CD4-positive, alpha-beta memory T cell (primary cell): ENCODE measurements at regions not wholly inside any gene's neighbourhood (a gene's known extent, or its start where the extent isn't known, plus 50 kb on each side); places are given as distances from the start of the nearest gene placed in this dataset.
A peak's percentile ranks its signal among the peaks of the same experiment; 100 is the strongest.

Source experiments
- CTCF ChIA-PET: fragments of 350-600 bp; sonication (Branson Sonifier 250); formaldehyde crosslinking; loops from one replicate; lab custom pipeline; 2021; ENCODE audit warnings: inconsistent platforms; ENCODE audit not compliant: partially characterized antibody; lab: Charles Lee
- POLR2A ChIA-PET: fragments of 350-600 bp; sonication (Branson Sonifier 250); formaldehyde crosslinking; loops from one replicate; lab custom pipeline; 2021; ENCODE audit not compliant: partially characterized antibody; lab: Charles Lee
- DNase-seq, 5 donors: peaks; one replicate each; pipeline versions ENCODE4 v3.0.0 to v3.0.0-alpha.2; 2020 to 2022; ENCODE audit warnings: mixed read lengths in 1 of 5
- H3K27ac ChIP-seq: one replicate; pipeline ENCODE4 v1.7.0; 2013; ENCODE audit warnings: low read depth, low read length
- H3K27me3 ChIP-seq: 2 replicates; pipeline ENCODE4 v1.7.0; 2013; ENCODE audit warnings: mild to moderate bottlenecking, low read length, moderate library complexity; ENCODE audit not compliant: insufficient read depth
- H3K36me3 ChIP-seq: 2 replicates; pipeline ENCODE4 v1.7.0; 2013; ENCODE audit warnings: mild to moderate bottlenecking, low read length, moderate library complexity; ENCODE audit not compliant: insufficient read depth
- H3K4me1 ChIP-seq: 2 replicates; pipeline ENCODE4 v1.7.0; 2013; ENCODE audit warnings: mild to moderate bottlenecking, low read length, moderate library complexity; ENCODE audit not compliant: insufficient read depth
- H3K4me3 ChIP-seq, 2 donors: one replicate each; pipeline ENCODE4 v1.7.0; 2013; ENCODE audit warnings: low read length in 2 of 2, mild to moderate bottlenecking in 1 of 2
- H3K9me3 ChIP-seq, 2 donors: one replicate each; pipeline ENCODE4 v1.7.0; 2013; ENCODE audit warnings: low read length in 2 of 2, control low read depth in 1 of 2; ENCODE audit not compliant: control insufficient read depth in 1 of 2
- H3K27ac Mint-ChIP-seq, 7 donors: one replicate each; pipeline ENCODE4 v1.8.0; 2020 to 2021; ENCODE audit warnings: mixed read lengths in 7 of 7, mild to moderate bottlenecking in 6 of 7, inconsistent platforms in 3 of 7, moderate library complexity in 3 of 7
- H3K27me3 Mint-ChIP-seq, 2 donors: one replicate each; pipeline ENCODE4 v1.8.0; 2020 to 2021; ENCODE audit warnings: mixed read lengths in 2 of 2
- H3K36me3 Mint-ChIP-seq, 2 donors: one replicate each; pipeline ENCODE4 v1.8.0; 2020 to 2021; ENCODE audit warnings: mixed read lengths in 2 of 2, inconsistent platforms in 1 of 2, mild to moderate bottlenecking in 1 of 2
- H3K4me1 Mint-ChIP-seq, 4 donors: one replicate each; pipeline ENCODE4 v1.8.0; 2020 to 2021; ENCODE audit warnings: mixed read lengths in 4 of 4, mild to moderate bottlenecking in 1 of 4
- H3K4me3 Mint-ChIP-seq, 8 donors: one replicate each; pipeline ENCODE4 v1.8.0; 2020 to 2021; ENCODE audit warnings: mixed read lengths in 8 of 8, mild to moderate bottlenecking in 7 of 8, moderate library complexity in 6 of 8, inconsistent platforms in 3 of 8
- H3K9me3 Mint-ChIP-seq, 8 donors: one replicate each; pipeline ENCODE4 v1.8.0; 2020 to 2021; ENCODE audit warnings: mixed read lengths in 8 of 8, mild to moderate bottlenecking in 5 of 8, inconsistent platforms in 3 of 8, moderate library complexity in 1 of 8
- intact Hi-C: fragments of 100-400 bp; cut with micrococcal nuclease; formaldehyde crosslinking; loops from one replicate; pipeline ENCODE4 v1.15.1; 2023

DNA sequence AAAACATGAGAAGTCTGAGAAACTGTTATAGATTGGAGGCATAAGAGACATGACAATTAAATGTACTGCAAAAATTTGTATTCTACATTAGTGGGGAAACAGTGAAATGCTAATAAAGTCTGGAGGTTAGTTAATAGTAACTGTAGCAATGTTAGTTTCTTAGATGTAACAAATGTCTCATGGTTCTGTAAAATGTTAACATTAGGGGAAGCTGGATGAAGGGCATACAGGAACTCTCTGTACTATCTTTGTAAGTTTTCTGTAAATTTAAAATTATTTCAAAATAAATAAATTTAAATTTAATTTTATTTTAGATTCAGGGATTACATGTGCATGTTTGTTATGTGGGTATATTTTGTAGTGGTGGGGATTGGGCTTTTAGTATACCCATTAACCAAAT lies 70.0 kb upstream of the IRX6 start:
- no peaks in the 10 kb centered on the region for H3K36me3 ChIP-seq
- H3K27ac ChIP-seq: no peak overlapping the region
- no peaks in the 10 kb centered on the region for H3K36me3 Mint-ChIP-seq
- intact Hi-C loops: no loop called here
- peaks cover 2 to 9% of the 10 kb centered on the region in 2 donors for H3K27me3 Mint-ChIP-seq
- H3K27me3 ChIP-seq: no peaks in the 10 kb centered on the region
- H3K4me3 Mint-ChIP-seq: no peak overlapping the region
- no peak for DNase-seq
- peaks cover 0 to 14% (median 8%) of the 10 kb centered on the region in 8 donors for H3K9me3 Mint-ChIP-seq
- H3K27ac Mint-ChIP-seq: no peak overlapping the region
- H3K4me3 ChIP-seq: no peak overlapping the region
- POLR2A ChIA-PET: no interaction called here
- CTCF ChIA-PET: no interaction called here
- no peaks in the 10 kb centered on the region for H3K9me3 ChIP-seq
- no peaks in the 10 kb centered on the region for H3K4me1 ChIP-seq
- H3K4me1 Mint-ChIP-seq: no peaks in the 10 kb centered on the region

DNA sequence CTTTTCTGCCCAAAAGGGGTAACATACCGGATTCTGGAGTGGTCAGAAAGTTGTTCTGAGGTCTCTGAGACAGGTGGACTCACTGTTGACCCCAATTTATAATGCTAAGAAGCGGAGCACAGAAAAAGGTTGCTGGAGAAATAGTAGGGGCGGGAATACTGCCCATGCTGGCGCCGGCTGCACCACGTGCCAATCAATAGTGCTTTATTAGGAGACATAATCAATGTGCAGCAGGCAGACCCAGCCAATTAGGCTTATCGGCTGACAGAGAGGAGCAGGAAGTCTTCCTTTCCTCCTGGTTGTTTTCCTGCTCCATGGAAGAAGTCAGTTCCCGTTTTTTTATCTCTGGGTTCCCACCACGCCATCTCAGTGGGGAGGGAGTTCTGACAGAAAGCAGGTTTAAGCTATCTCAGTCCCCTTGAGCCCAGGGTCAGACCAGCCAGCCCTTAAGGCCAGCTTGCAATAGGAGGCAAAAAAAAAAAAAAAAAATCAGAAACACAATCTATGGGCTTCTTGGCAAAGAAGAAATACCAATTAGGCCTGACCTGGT lies 68.2 kb upstream of the IRX6 start:
- Histone ChIP-seq H3K27ac (no peak overlapping the region), H3K9me3 (no peaks in the 10 kb centered on the region), H3K27me3 (no peaks in the 10 kb centered on the region), H3K4me3 (no peak overlapping the region), H3K4me1 (no peaks in the 10 kb centered on the region), H3K36me3 (no peaks in the 10 kb centered on the region)
- no peak overlapping the region for H3K4me3 Mint-ChIP-seq
- DNase-seq: no peak
- H3K27ac Mint-ChIP-seq: no peak overlapping the region
- POLR2A ChIA-PET: no interaction called here
- no peaks in the 10 kb centered on the region for H3K4me1 Mint-ChIP-seq
- CTCF ChIA-PET: no interaction called here
- intact Hi-C loops: no loop called here
- peaks cover 0 to 14% (median 8%) of the 10 kb centered on the region in 8 donors for H3K9me3 Mint-ChIP-seq
- H3K36me3 Mint-ChIP-seq: no peaks in the 10 kb centered on the region
- peaks cover 2 to 5% of the 10 kb centered on the region in 2 donors for H3K27me3 Mint-ChIP-seq

DNA sequence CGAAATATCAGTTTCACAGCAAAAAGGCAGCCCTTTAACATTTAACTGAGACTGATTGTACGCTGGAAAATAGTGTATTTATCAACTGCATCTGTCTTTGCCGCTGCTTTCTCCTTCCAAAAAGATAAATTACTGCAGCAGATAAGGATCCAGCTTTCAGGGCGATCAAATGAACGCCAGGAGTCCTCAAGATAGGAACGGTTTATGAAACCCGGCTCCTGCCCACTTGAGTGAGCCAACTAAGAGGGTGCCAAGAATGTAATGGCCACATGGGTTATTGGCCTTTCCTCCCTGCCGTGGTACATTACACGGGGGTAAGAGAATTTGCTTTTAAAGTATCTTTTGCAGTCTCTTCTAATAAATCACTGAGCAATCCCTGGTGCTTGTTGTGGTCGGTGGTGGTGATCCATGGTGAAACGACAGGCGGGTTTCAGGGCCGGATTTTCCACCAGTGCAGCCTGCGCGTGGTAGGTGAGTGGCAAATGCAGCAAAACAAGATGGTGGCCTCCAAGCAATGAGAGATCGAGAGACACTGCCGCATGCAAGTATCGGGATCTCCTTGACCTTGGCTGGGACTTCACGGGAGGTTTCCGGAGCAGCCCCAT lies 67.5 kb upstream of the IRX6 start:
- H3K4me1 Mint-ChIP-seq: no peaks in the 10 kb centered on the region
- peaks cover 2 to 3% of the 10 kb centered on the region in 2 donors for H3K27me3 Mint-ChIP-seq
- intact Hi-C loops: no loop called here
- no peaks in the 10 kb centered on the region for H3K36me3 Mint-ChIP-seq
- CTCF ChIA-PET: no interaction called here
- Histone ChIP-seq H3K27ac (no peak overlapping the region), H3K9me3 (no peaks in the 10 kb centered on the region), H3K36me3 (no peaks in the 10 kb centered on the region), H3K4me1 (no peaks in the 10 kb centered on the region), H3K27me3 (no peaks in the 10 kb centered on the region), H3K4me3 (no peak overlapping the region)
- POLR2A ChIA-PET: no interaction called here
- no peak overlapping the region for H3K27ac Mint-ChIP-seq
- H3K4me3 Mint-ChIP-seq: no peak overlapping the region
- peaks cover 0 to 14% (median 8%) of the 10 kb centered on the region in 8 donors for H3K9me3 Mint-ChIP-seq
- DNase-seq: no peak

DNA sequence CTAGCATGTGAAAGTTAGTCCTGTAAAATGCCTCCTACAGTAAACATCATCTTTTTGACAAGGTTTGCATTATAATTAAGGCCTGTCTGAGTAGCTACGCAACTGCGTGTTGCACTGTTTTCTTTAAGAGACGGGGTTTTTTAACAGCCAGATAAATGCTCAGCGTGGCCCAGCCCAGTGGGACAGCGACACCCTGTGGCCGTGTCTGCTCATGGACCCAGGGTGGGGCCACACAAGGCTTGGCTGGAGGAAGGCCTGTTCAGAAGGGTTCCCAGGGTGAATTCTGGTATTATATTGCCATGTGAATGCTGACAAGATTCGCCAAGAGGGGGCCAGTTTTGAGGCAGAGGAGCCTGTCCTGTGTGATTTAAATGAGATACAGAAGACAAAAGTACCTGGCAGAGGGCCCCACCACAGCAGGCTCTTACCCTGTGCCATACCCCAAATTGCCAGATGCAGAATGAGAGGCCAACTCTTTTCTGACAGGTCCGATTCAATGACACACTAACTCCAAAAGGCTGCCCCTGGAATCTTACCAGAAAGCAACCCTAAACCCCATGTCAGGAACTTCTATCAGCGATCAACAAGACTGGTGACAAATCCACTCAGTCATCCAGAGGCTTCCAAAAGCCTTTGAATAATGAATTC lies 65.9 kb upstream of the IRX6 start:
- ChIA-PET CTCF (interaction anchor here (0.9 to 1.0 kb wide), 2 partner anchors 9 to 1515 kb away, joined by 3 read pairs; no protein-coding TSS in a partner anchor), POLR2A (no interaction called here)
- H3K4me3 Mint-ChIP-seq: no peak overlapping the region
- DNase-seq: peak; percentile 12 to 43 (median 18)
- no peaks in the 10 kb centered on the region for H3K4me1 Mint-ChIP-seq
- intact Hi-C loops: no loop called here
- Histone ChIP-seq H3K4me1 (no peaks in the 10 kb centered on the region), H3K27ac (no peak overlapping the region), H3K36me3 (no peaks in the 10 kb centered on the region), H3K27me3 (no peaks in the 10 kb centered on the region), H3K9me3 (no peaks in the 10 kb centered on the region), H3K4me3 (no peak overlapping the region)
- no peak overlapping the region for H3K27ac Mint-ChIP-seq
- peaks cover 0 to 13% (median 6%) of the 10 kb centered on the region in 8 donors for H3K9me3 Mint-ChIP-seq
- H3K27me3 Mint-ChIP-seq: peaks cover 2 to 4% of the 10 kb centered on the region in 2 donors
- no peaks in the 10 kb centered on the region for H3K36me3 Mint-ChIP-seq

DNA sequence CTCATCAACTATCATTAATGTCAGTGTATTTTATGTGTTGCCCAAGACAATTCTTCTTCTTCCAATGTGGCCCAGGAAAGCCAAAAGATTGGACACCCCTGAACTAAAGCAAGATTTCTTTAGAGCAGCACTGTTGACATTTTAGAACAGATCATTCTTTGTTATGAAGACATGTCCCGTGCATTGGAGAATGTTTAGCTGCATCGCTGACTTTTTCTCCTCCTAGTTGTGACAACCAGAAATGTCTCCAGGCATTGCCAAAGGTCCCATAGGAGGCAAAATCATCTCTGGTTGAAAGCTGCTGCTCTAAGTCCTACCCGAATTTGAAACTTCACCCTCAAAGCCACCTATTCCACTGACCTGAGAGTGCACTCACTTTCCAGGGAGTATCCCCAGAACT lies 62.7 kb upstream of the IRX6 start:
- intact Hi-C loops: no loop called here
- Mint-ChIP-seq H3K27me3 (peaks cover 3 to 4% of the 10 kb centered on the region in 2 donors), H3K4me1 (no peaks in the 10 kb centered on the region), H3K4me3 (no peak overlapping the region), H3K36me3 (no peaks in the 10 kb centered on the region), H3K27ac (no peak overlapping the region), H3K9me3 (peaks cover 0 to 7% (median 0%) of the 10 kb centered on the region in 8 donors)
- Histone ChIP-seq H3K27ac (no peak overlapping the region), H3K9me3 (no peaks in the 10 kb centered on the region), H3K36me3 (no peaks in the 10 kb centered on the region), H3K4me3 (no peak overlapping the region), H3K4me1 (no peaks in the 10 kb centered on the region), H3K27me3 (no peaks in the 10 kb centered on the region)
- ChIA-PET CTCF (no interaction called here), POLR2A (no interaction called here)
- DNase-seq: no peak

DNA sequence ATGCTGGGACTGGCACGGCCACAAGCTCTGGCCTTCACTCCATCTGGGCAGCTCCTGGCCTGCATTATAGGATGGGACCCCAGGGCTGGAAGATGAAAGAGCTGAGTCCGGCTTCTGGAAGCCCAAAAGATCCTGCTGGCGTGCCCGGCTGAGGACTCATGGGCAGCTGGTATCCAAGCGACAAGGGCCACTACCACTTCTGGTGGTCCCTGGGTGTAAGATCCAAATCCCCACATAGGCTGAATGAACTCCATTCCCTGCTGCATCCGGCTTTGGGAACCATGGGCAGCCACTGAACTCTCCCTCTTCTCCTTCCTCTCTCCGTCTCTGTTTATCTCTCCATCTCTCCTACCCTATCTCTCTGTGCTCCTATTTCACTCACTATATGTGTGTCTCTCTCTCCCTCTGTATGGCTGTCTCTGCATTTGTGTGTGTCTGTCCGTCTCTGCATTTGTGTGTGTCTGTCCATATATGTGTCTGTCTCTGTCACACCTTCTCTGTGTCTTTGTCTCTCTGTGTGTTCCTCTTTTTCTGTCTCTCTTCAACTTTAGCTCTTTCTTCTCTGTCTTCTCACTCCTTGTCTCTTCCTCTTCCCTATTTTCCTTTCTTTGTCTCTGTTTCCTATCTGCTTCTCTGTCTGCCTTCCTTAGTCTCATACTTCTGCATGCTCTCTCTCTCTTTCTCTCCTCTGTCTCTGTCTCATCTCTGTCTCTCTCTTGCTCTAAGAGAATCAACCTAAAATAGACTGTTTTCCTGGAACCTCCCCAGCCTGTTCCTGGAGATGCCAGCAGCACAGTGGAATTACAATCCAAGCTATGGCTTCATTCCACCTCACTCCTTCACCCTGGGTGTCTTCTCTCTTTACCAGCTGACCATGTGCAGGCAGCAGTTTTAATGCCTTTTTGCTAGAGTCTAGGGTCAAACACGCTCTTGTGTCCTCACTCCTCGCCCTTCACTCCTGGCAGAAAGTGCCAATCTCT lies 60.4 kb upstream of the IRX6 start:
- ChIA-PET POLR2A (no interaction called here), CTCF (no interaction called here)
- no peak overlapping the region for H3K27ac Mint-ChIP-seq
- intact Hi-C loops: no loop called here
- H3K9me3 Mint-ChIP-seq: peaks cover 0 to 7% (median under 1%) of the 10 kb centered on the region in 8 donors
- DNase-seq: no peak
- no peaks in the 10 kb centered on the region for H3K36me3 Mint-ChIP-seq
- H3K27me3 Mint-ChIP-seq: peaks cover 3% of the 10 kb centered on the region in 2 donors
- H3K4me3 ChIP-seq: no peak overlapping the region
- H3K4me1 Mint-ChIP-seq: no peaks in the 10 kb centered on the region
- no peaks in the 10 kb centered on the region for H3K4me1 ChIP-seq
- H3K27me3 ChIP-seq: no peaks in the 10 kb centered on the region
- no peaks in the 10 kb centered on the region for H3K9me3 ChIP-seq
- no peaks in the 10 kb centered on the region for H3K36me3 ChIP-seq
- H3K4me3 Mint-ChIP-seq: no peak overlapping the region
- H3K27ac ChIP-seq: no peak overlapping the region

DNA sequence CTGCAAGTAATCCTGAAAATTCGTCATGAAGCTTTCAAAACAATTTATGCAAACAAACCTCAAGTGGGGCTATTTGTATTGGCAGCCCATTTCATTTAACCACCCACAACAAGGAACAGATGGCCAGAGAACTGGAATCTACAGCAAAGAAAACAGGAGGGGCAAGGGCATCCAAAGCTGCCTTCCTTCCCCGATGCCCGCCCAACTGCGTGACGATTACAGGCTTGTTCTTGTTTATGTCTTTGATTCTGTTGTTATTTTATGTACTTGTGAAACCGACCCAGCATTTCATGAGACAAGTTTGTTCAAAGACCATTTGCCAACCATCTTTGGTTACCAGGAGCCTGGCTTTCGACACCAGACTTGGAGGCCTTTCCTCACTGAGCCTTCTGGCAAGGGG lies 59.1 kb upstream of the IRX6 start:
- Mint-ChIP-seq H3K9me3 (peaks cover 0 to 7% (median 2%) of the 10 kb centered on the region in 8 donors), H3K27ac (no peak overlapping the region), H3K36me3 (no peaks in the 10 kb centered on the region), H3K4me3 (no peak overlapping the region), H3K27me3 (peaks cover 3 to 5% of the 10 kb centered on the region in 2 donors), H3K4me1 (no peaks in the 10 kb centered on the region)
- Histone ChIP-seq H3K4me3 (no peak overlapping the region), H3K27me3 (no peaks in the 10 kb centered on the region), H3K4me1 (no peaks in the 10 kb centered on the region), H3K36me3 (no peaks in the 10 kb centered on the region), H3K27ac (no peak overlapping the region), H3K9me3 (no peaks in the 10 kb centered on the region)
- intact Hi-C loops: no loop called here
- no peak for DNase-seq
- ChIA-PET CTCF (no interaction called here), POLR2A (no interaction called here)
